ENCODE measurements at regions not wholly inside any gene's neighbourhood (a gene's known extent, or its start where the extent isn't known, plus 50 kb on each side); places are given as distances from the start of the nearest gene placed in this dataset.
"Not testable (repeated sequence)": the region's sequence is repeated elsewhere in the genome, so short reads cannot be mapped to it uniquely, and the experiment has no call there.

GRCh38 chr10:71107117-71107516 lies 105.3 kb upstream of the UNC5B start:
- TF ChIP-seq EZH2 (IDR thresholded peaks at IDR 0.05; ENCODE audit: insufficient read depth, poor library complexity, severe bottlenecking); EZH2phosphoT487 (IDR thresholded peaks at IDR 0.05; ENCODE audit: insufficient read depth, low read depth): not testable (repeated sequence)
